Transverse colon (tissue), 4 donors: ENCODE measurements at regions not wholly inside any gene's neighbourhood (a gene's known extent, or its start where the extent isn't known, plus 50 kb on each side); places are given as distances from the start of the nearest gene placed in this dataset.

Experiments used
- DNase-seq: peaks from one replicate; pipeline ENCODE4 v3.0.0-alpha.2; 2019
- H3K27ac ChIP-seq, 4 donors: fragments of 200-600 bp; sonication (generic); 2 replicates each; pipeline ENCODE4 v1.5.1; 2016 to 2018; ENCODE audit warnings: inconsistent platforms in 4 of 4
- H3K27me3 ChIP-seq: fragments of 200-600 bp; sonication (generic); 2 replicates; pipeline ENCODE4 v1.5.1; 2017; ENCODE audit warnings: inconsistent platforms
- H3K36me3 ChIP-seq, 4 donors: fragments of 200-600 bp; sonication (generic); 2 replicates each; pipeline ENCODE4 v1.5.1; 2017 to 2019; ENCODE audit warnings: inconsistent platforms in 4 of 4
- H3K4me1 ChIP-seq, 4 donors: fragments of 200-600 bp; sonication (generic); 2 replicates each; pipeline ENCODE4 v1.5.1; 2017 to 2020; ENCODE audit warnings: inconsistent platforms in 4 of 4
- H3K4me3 ChIP-seq, 4 donors: fragments of 200-600 bp; sonication (generic); 1 replicate in 1 of 4; 2 replicates in 3 of 4; pipeline versions ENCODE4 v1.5.1 to v1.6.1; 2017 to 2019; ENCODE audit warnings: inconsistent platforms in 4 of 4
- H3K9me3 ChIP-seq, 2 donors: fragments of 200-600 bp; sonication (generic); 2 replicates each; pipeline ENCODE4 v1.5.1; 2017 to 2019; ENCODE audit warnings: inconsistent platforms in 2 of 2
- CTCF ChIP-seq, 5 experiments: fragments of 200-600 bp in 3 of 5; fragments of 450-650 bp in 2 of 5; sonication (generic) in 3 of 5; IDR thresholded peaks; 1 replicate in 2 of 5; 2 replicates in 3 of 5; pipeline ENCODE4 v1.5.1; 2016 to 2017; ENCODE audit warnings: antibody characterized with exemption in 5 of 5, inconsistent platforms in 3 of 5, mild to moderate bottlenecking in 2 of 5, moderate library complexity in 1 of 5
- EP300 ChIP-seq: sonication (generic); formaldehyde crosslinking; IDR thresholded peaks from one replicate; pipeline ENCODE4 v1.6.1; 2017; ENCODE audit warnings: antibody characterized with exemption, low read depth
- POLR2A ChIP-seq: fragments of 450-650 bp; IDR thresholded peaks from one replicate; pipeline ENCODE4 v1.6.1; 2016; ENCODE audit warnings: antibody characterized with exemption, mild to moderate bottlenecking, moderate library complexity
- POLR2AphosphoS5 ChIP-seq, 3 donors: sonication (generic); formaldehyde crosslinking; IDR thresholded peaks; one replicate each; pipeline ENCODE4 v1.6.1; 2016; ENCODE audit warnings: antibody characterized with exemption in 3 of 3
- WGBS, 2 donors: methylation state at CpG; one replicate each; pipeline ENCODE4 v1.1.5; 2018; ENCODE audit warnings: low coverage in 1 of 2; 5-methylcytosine and 5-hydroxymethylcytosine counted together
- in situ Hi-C, 4 donors: fragments of 200-750 bp; cut with MboI; loops; one replicate each; pipeline versions ENCODE4 v1.15.0 to v1.15.1; 2017; ENCODE audit warnings: low sequenced_read_pairs in 3 of 4, low pct_ligation_motif_present in 1 of 4, low pct_unique_long_range_greater_than_20kb in 1 of 4
- intact Hi-C: fragments of 100-400 bp; cut with DNase I; formaldehyde crosslinking; loops from one replicate; pipeline ENCODE4 v1.15.1; 2023; ENCODE audit warnings: low total_unique reads

- Histone ChIP-seq H3K4me3 (no peak overlapping the region), H3K27me3 (no peaks in the 10 kb centered on the region), H3K36me3 (no peaks in the 10 kb centered on the region), H3K4me1 (no peaks in the 10 kb centered on the region), H3K9me3 (no peaks in the 10 kb centered on the region), H3K27ac (no peak overlapping the region)
- no peak for DNase-seq
- in situ Hi-C loops (no loop called here), intact Hi-C loops (no loop called here)
- WGBS, 2 donors: 78 to 85% methylated on average over 2 of the region's 2 CpGs
- TF ChIP-seq EP300: no peak
- no peak for TF ChIP-seq CTCF (IDR thresholded peaks at IDR 0.05)
- no peak for TF ChIP-seq POLR2AphosphoS5 (IDR thresholded peaks at IDR 0.05)
- TF ChIP-seq POLR2A: no peak
Observed at GRCh38 chr2:57190007-57190406, 856.6 kb upstream of the VRK2 start.

- no peaks in the 10 kb centered on the region for H3K9me3 ChIP-seq
- 75 to 80% methylated on average over 1 to 3 of the region's 3 CpGs for WGBS, 2 donors
- no peak overlapping the region for H3K4me3 ChIP-seq
- intact Hi-C loops (no loop called here), in situ Hi-C loops (no loop called here)
- H3K36me3 ChIP-seq: no peaks in the 10 kb centered on the region
- TF ChIP-seq CTCF (IDR thresholded peaks at IDR 0.05): no peak
- TF ChIP-seq POLR2AphosphoS5 (IDR thresholded peaks at IDR 0.05): no peak
- TF ChIP-seq POLR2A: no peak
- TF ChIP-seq EP300: no peak
- no peak for DNase-seq
- H3K27me3 ChIP-seq: no peaks in the 10 kb centered on the region
- no peaks in the 10 kb centered on the region for H3K4me1 ChIP-seq
- no peak overlapping the region for H3K27ac ChIP-seq
Observed at GRCh38 chr2:57199663-57200062, 846.9 kb upstream of the VRK2 start.

GRCh38 chr2:57204364-57204763 is 842.2 kb upstream of the VRK2 start:
- DNase-seq: no peak
- in situ Hi-C loops (no loop called here), intact Hi-C loops (no loop called here)
- Histone ChIP-seq H3K27ac (no peak overlapping the region), H3K36me3 (no peaks in the 10 kb centered on the region), H3K4me3 (no peak overlapping the region), H3K4me1 (no peaks in the 10 kb centered on the region), H3K27me3 (no peaks in the 10 kb centered on the region), H3K9me3 (no peaks in the 10 kb centered on the region)
- no peak for TF ChIP-seq POLR2AphosphoS5 (IDR thresholded peaks at IDR 0.05)
- no peak for TF ChIP-seq CTCF (IDR thresholded peaks at IDR 0.05)
- TF ChIP-seq POLR2A: no peak
- TF ChIP-seq EP300: no peak
- WGBS, 2 donors: 55% methylated on average over 3 of the region's 3 CpGs; no CpG with 5 or more reads in 1 of the 2 donors

DNA sequence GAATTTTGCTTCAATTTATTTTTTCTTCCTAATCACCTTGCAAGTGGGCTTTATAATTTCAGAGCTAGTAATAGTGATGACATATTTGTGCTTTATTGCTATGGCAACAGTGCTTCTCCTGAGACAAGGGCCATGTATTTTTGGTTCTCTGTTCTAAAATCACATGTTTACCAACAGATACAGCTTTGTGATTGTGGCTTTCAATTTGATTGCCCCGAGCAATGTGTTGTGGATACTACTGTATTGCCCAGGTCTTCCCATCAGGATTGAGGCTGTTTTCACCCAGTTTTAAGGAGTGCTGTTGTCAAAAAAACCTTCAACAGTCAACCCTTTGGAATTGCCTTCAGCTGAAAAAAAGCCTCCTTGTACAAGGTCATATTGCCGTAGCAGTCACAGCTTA is 841.4 kb upstream of the VRK2 start:
- WGBS, 2 donors: 76 to 85% methylated on average over 2 of the region's 2 CpGs
- in situ Hi-C loops: no loop called here
- DNase-seq: no peak

More for the DNA sequence above, 841.4 kb upstream of the VRK2 start:
- H3K9me3 ChIP-seq: no peaks in the 10 kb centered on the region
- H3K27ac ChIP-seq: no peak overlapping the region
- H3K36me3 ChIP-seq: no peaks in the 10 kb centered on the region
- H3K27me3 ChIP-seq: no peaks in the 10 kb centered on the region
- TF ChIP-seq POLR2A: no peak
- no peak for TF ChIP-seq POLR2AphosphoS5 (IDR thresholded peaks at IDR 0.05)
- TF ChIP-seq EP300: no peak
- TF ChIP-seq CTCF (IDR thresholded peaks at IDR 0.05): no peak
- H3K4me1 ChIP-seq: no peaks in the 10 kb centered on the region
- H3K4me3 ChIP-seq: no peak overlapping the region
- intact Hi-C loops: no loop called here
